DMS53 (cell line): ENCODE measurements at regions not wholly inside any gene's neighbourhood (a gene's known extent, or its start where the extent isn't known, plus 50 kb on each side); places are given as distances from the start of the nearest gene placed in this dataset.

Experiments
- DNase-seq: peaks from one replicate; lab custom pipeline; 2025; lab: John Stamatoyannopoulos, UW

GRCh38 chr2:240322231-240322955, 113.1 kb upstream of the GPC1 start:
- DNase-seq: no peak

- DNase-seq: no peak
Measured at GRCh38 chr2:240322991-240323390, 112.5 kb upstream of the GPC1 start.

- DNase-seq: no peak
Measured at GRCh38 chr2:240323601-240324291, 111.7 kb upstream of the GPC1 start.

GRCh38 chr2:240324312-240325015, 111.0 kb upstream of the GPC1 start:
- DNase-seq: no peak

GRCh38 chr2:240325016-240326007, 110.2 kb upstream of the GPC1 start:
- DNase-seq: no peak

GRCh38 chr2:240326246-240326645, 109.2 kb upstream of the GPC1 start:
- no peak for DNase-seq

- no peak for DNase-seq
Measured at GRCh38 chr2:240326886-240327285, 108.6 kb upstream of the GPC1 start.

- DNase-seq: no peak
Measured at GRCh38 chr2:240327566-240327965, 107.9 kb upstream of the GPC1 start.

GRCh38 chr2:240328526-240328925, 106.9 kb upstream of the GPC1 start:
- DNase-seq: no peak

GRCh38 chr2:240329116-240329665, 106.3 kb upstream of the GPC1 start:
- DNase-seq: no peak

GRCh38 chr2:240329778-240330177, 105.7 kb upstream of the GPC1 start:
- DNase-seq: no peak

GRCh38 chr2:240333985-240334384, 101.5 kb upstream of the GPC1 start:
- no peak for DNase-seq

GRCh38 chr2:240335061-240335460, 100.4 kb upstream of the GPC1 start:
- no peak for DNase-seq

GRCh38 chr2:240336820-240337427, 98.5 kb upstream of the GPC1 start:
- DNase-seq: no peak

GRCh38 chr2:240338274-240338673, 97.2 kb upstream of the GPC1 start:
- DNase-seq: no peak

GRCh38 chr2:240339411-240340360, 95.8 kb upstream of the GPC1 start:
- no peak for DNase-seq

- DNase-seq: no peak
Measured at GRCh38 chr2:240340361-240340761, 95.1 kb upstream of the GPC1 start.

GRCh38 chr2:240341064-240341463, 94.4 kb upstream of the GPC1 start:
- DNase-seq: no peak

GRCh38 chr2:240343548-240343947, 91.9 kb upstream of the GPC1 start:
- no peak for DNase-seq

GRCh38 chr2:240344904-240345303, 90.6 kb upstream of the GPC1 start:
- no peak for DNase-seq
